ENCODE measurements at regions not wholly inside any gene's neighbourhood (a gene's known extent, or its start where the extent isn't known, plus 50 kb on each side); places are given as distances from the start of the nearest gene placed in this dataset.
"Not testable (repeated sequence)": the region's sequence is repeated elsewhere in the genome, so short reads cannot be mapped to it uniquely, and the experiment has no call there.

GRCh38 chr18:46179306-46179705, 75.1 kb downstream of the HAUS1 start:
- no peak for DNase-seq

GRCh38 chr18:46182633-46183358, 78.6 kb downstream of the HAUS1 start:
- peak; percentile 25 for DNase-seq

- not testable (repeated sequence) for DNase-seq
Observed at GRCh38 chr18:46184296-46184695, 80.1 kb downstream of the HAUS1 start.

- DNase-seq, result no peak
Observed at GRCh38 chr18:46184727-46185126, 80.5 kb downstream of the HAUS1 start.

GRCh38 chr18:46190667-46191066, 86.5 kb downstream of the HAUS1 start:
- DNase-seq, result no peak

GRCh38 chr18:46196627-46197243, 92.5 kb downstream of the HAUS1 start:
- DNase-seq, result peak; percentile 13

- peak; percentile 40 for DNase-seq
Observed at GRCh38 chr18:46199515-46200147, 95.4 kb downstream of the HAUS1 start.

GRCh38 chr18:46200178-46201055, 96.2 kb downstream of the HAUS1 start:
- not testable (repeated sequence) for DNase-seq

GRCh38 chr18:46204143-46204542, 100.0 kb downstream of the HAUS1 start:
- DNase-seq, result no peak

- DNase-seq, result no peak
Observed at GRCh38 chr18:46207985-46208384, 103.8 kb downstream of the HAUS1 start.

GRCh38 chr18:46209161-46209560, 105.0 kb downstream of the HAUS1 start:
- DNase-seq, result no peak

GRCh38 chr18:46211816-46212215, 107.6 kb downstream of the HAUS1 start:
- DNase-seq, result peak; percentile 58

- no peak for DNase-seq
Observed at GRCh38 chr18:46212398-46212797, 108.2 kb downstream of the HAUS1 start.

- no peak for DNase-seq
Observed at GRCh38 chr18:46213295-46213694, 109.1 kb downstream of the HAUS1 start.

- DNase-seq, result no peak
Observed at GRCh38 chr18:46214435-46214834, 110.2 kb downstream of the HAUS1 start.

- no peak for DNase-seq
Observed at GRCh38 chr18:46215902-46216723, 111.9 kb downstream of the HAUS1 start.

- peak; percentile 78 for DNase-seq
Observed at GRCh38 chr18:46220116-46220515, 115.9 kb downstream of the HAUS1 start.

GRCh38 chr18:46222093-46222492, 117.9 kb downstream of the HAUS1 start:
- DNase-seq, result no peak

GRCh38 chr18:46222710-46223360, 118.7 kb downstream of the HAUS1 start:
- DNase-seq, result no peak

GRCh38 chr18:46224181-46224775, 120.1 kb downstream of the HAUS1 start:
- DNase-seq, result peak; percentile 64

GRCh38 chr18:46226461-46226860, 122.3 kb downstream of the HAUS1 start:
- DNase-seq, result peak; percentile 80

Measured in fibroblast of skin of right quadriceps (primary cell).